ENCODE measurements at regions not wholly inside any gene's neighbourhood (a gene's known extent, or its start where the extent isn't known, plus 50 kb on each side); places are given as distances from the start of the nearest gene placed in this dataset.

DNA sequence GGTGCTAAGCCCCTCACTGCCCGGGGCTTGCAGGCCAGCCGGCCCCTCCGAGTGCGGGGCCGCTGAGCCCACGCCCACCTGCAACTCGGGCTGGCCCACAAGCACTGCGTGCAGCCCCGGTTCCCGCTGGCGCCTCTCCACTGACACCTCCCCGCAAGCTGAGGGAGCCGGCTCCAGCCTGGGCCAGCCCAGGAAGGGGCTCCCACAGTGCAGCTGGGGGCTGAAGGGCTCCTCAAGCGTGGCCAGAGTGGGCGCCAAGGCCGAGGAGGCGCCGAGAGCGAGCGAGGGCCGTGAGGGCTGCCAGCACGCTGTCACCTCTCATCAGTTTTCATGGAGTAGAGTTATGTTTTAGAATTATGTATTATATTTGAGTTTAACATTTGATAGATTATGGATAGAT is 176.5 kb upstream of the FAM78B start:
- DNase-seq (ENCODE audit: low read depth, low spot score) (no peak), ATAC-seq (no peak)
- no peaks in the 10 kb centered on the region for H3K36me3 ChIP-seq (ENCODE audit: control insufficient read depth in 1 of 2, insufficient read depth in 2 of 2, low read length in 2 of 2)
- H3K27me3 ChIP-seq (ENCODE audit: insufficient read depth, low read length) = no peaks in the 10 kb centered on the region
- no peak overlapping the region for H3K4me2 ChIP-seq (ENCODE audit: low read length)
- ChIA-PET RAD21 (ENCODE audit: low non-redundant PET in 1 of 2, low total read pairs in 2 of 2, uncharacterized antibody in 2 of 2, unreplicated experiment in 2 of 2) (no interaction called here), POLR2A (no interaction called here), CTCF (no interaction called here)
- H4K20me1 ChIP-seq (ENCODE audit: insufficient read depth) = no peaks in the 10 kb centered on the region
- no peaks in the 10 kb centered on the region for H3K4me1 ChIP-seq (ENCODE audit: control insufficient read depth in 1 of 2, insufficient read depth in 2 of 2, low read length in 2 of 2)
- no peak overlapping the region for H3K9ac ChIP-seq (ENCODE audit: low read length)
- BruUV-seq (replicated peaks) = no TSS peak
- no peaks in the 10 kb centered on the region for H3K9me2 ChIP-seq (ENCODE audit: insufficient read depth)
- H2AFZ ChIP-seq (ENCODE audit: low read depth, low read length, poor library complexity, severe bottlenecking) = no peak overlapping the region
- no peaks in the 10 kb centered on the region for H3K9me3 ChIP-seq (ENCODE audit: control insufficient read depth in 1 of 2, insufficient read depth in 1 of 2, low read depth in 1 of 2, low read length in 2 of 2)
- H3K27ac ChIP-seq (ENCODE audit: low read depth, low read length) = no peak overlapping the region
- H3K4me3 ChIP-seq (replicated peaks in 1 of 2; ENCODE audit: low read depth in 1 of 2, low read length in 2 of 2) = no peak overlapping the region
- no peaks in the 10 kb centered on the region for H3K79me2 ChIP-seq (ENCODE audit: insufficient read depth, low read length)
- TF ChIP-seq, protein P1, sequence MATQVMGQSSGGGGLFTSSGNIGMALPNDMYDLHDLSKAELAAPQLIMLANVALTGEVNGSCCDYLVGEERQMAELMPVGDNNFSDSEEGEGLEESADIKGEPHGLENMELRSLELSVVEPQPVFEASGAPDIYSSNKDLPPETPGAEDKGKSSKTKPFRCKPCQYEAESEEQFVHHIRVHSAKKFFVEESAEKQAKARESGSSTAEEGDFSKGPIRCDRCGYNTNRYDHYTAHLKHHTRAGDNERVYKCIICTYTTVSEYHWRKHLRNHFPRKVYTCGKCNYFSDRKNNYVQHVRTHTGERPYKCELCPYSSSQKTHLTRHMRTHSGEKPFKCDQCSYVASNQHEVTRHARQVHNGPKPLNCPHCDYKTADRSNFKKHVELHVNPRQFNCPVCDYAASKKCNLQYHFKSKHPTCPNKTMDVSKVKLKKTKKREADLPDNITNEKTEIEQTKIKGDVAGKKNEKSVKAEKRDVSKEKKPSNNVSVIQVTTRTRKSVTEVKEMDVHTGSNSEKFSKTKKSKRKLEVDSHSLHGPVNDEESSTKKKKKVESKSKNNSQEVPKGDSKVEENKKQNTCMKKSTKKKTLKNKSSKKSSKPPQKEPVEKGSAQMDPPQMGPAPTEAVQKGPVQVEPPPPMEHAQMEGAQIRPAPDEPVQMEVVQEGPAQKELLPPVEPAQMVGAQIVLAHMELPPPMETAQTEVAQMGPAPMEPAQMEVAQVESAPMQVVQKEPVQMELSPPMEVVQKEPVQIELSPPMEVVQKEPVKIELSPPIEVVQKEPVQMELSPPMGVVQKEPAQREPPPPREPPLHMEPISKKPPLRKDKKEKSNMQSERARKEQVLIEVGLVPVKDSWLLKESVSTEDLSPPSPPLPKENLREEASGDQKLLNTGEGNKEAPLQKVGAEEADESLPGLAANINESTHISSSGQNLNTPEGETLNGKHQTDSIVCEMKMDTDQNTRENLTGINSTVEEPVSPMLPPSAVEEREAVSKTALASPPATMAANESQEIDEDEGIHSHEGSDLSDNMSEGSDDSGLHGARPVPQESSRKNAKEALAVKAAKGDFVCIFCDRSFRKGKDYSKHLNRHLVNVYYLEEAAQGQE (IDR thresholded peaks at IDR 0.05; ENCODE audit: low read depth) = no peak
- TF ChIP-seq EZH2phosphoT487 (IDR thresholded peaks at IDR 0.05; ENCODE audit: borderline replicate concordance) = no peak
- intact Hi-C loops (cut with micrococcal nuclease) = no loop called here

- H3K36me3 ChIP-seq (ENCODE audit: control insufficient read depth in 1 of 2, insufficient read depth in 2 of 2, low read length in 2 of 2) = no peaks in the 10 kb centered on the region
- ATAC-seq (no peak), DNase-seq (ENCODE audit: low read depth, low spot score) (no peak)
- no peaks in the 10 kb centered on the region for H3K9me3 ChIP-seq (ENCODE audit: control insufficient read depth in 1 of 2, insufficient read depth in 1 of 2, low read depth in 1 of 2, low read length in 2 of 2)
- no peak overlapping the region for H3K27ac ChIP-seq (ENCODE audit: low read depth, low read length)
- ChIA-PET CTCF (no interaction called here), POLR2A (no interaction called here), RAD21 (ENCODE audit: low non-redundant PET in 1 of 2, low total read pairs in 2 of 2, uncharacterized antibody in 2 of 2, unreplicated experiment in 2 of 2) (no interaction called here)
- no peak overlapping the region for H2AFZ ChIP-seq (ENCODE audit: low read depth, low read length, poor library complexity, severe bottlenecking)
- no TSS peak for BruUV-seq (replicated peaks)
- H3K4me2 ChIP-seq (ENCODE audit: low read length) = no peak overlapping the region
- H3K27me3 ChIP-seq (ENCODE audit: insufficient read depth, low read length) = peaks cover 29% of the 10 kb centered on the region
- H3K4me3 ChIP-seq (replicated peaks in 1 of 2; ENCODE audit: low read depth in 1 of 2, low read length in 2 of 2) = no peak overlapping the region
- intact Hi-C loops (cut with micrococcal nuclease) = no loop called here
- H3K4me1 ChIP-seq (ENCODE audit: control insufficient read depth in 1 of 2, insufficient read depth in 2 of 2, low read length in 2 of 2) = no peaks in the 10 kb centered on the region
- no peaks in the 10 kb centered on the region for H3K9me2 ChIP-seq (ENCODE audit: insufficient read depth)
- no peaks in the 10 kb centered on the region for H4K20me1 ChIP-seq (ENCODE audit: insufficient read depth)
- H3K9ac ChIP-seq (ENCODE audit: low read length) = no peak overlapping the region
- no peaks in the 10 kb centered on the region for H3K79me2 ChIP-seq (ENCODE audit: insufficient read depth, low read length)
- TF ChIP-seq TCF7L2 (IDR thresholded peaks at IDR 0.05; ENCODE audit: borderline replicate concordance, extremely low read depth, insufficient read depth, insufficient read length) (no peak), SRF (IDR thresholded peaks at IDR 0.05; ENCODE audit: low read depth) (no peak), ZNF274 (IDR thresholded peaks at IDR 0.05; ENCODE audit: low read depth, low read length) (no peak), ELF1 (IDR thresholded peaks at IDR 0.05; ENCODE audit: borderline replicate concordance, low read depth) (no peak), EZH2 (IDR thresholded peaks at IDR 0.05) (no peak), MAX (IDR thresholded peaks at IDR 0.05) (no peak), POLR2A (IDR thresholded peaks at IDR 0.05; ENCODE audit: borderline replicate concordance, extremely low read depth, insufficient read depth, insufficient read length) (no peak), SP1 (IDR thresholded peaks at IDR 0.05; ENCODE audit: low read depth) (no peak), ZFX (IDR thresholded peaks at IDR 0.05) (no peak), POLR2AphosphoS5 (IDR thresholded peaks at IDR 0.05; ENCODE audit: low read depth, low read length) (no peak), YY1 (IDR thresholded peaks at IDR 0.05; ENCODE audit: extremely low read depth, insufficient replicate concordance, low read depth, low read length) (no peak), EZH2phosphoT487 (IDR thresholded peaks at IDR 0.05; ENCODE audit: borderline replicate concordance) (no peak), SIN3A (IDR thresholded peaks at IDR 0.05; ENCODE audit: low read depth) (no peak), RAD21 (IDR thresholded peaks at IDR 0.05; ENCODE audit: low read depth) (no peak), JUND (IDR thresholded peaks at IDR 0.05) (no peak)
- TF ChIP-seq, protein P1 (IDR thresholded peaks at IDR 0.05; ENCODE audit: low read depth) = no peak
Observed at GRCh38 chr1:166350490-166350889, 183.7 kb upstream of the FAM78B start.
